A549 (cell line): ENCODE measurements at regions not wholly inside any gene's neighbourhood (a gene's known extent, or its start where the extent isn't known, plus 50 kb on each side); places are given as distances from the start of the nearest gene placed in this dataset.

Source experiments
- ATAC-seq, 2 experiments: fragments of 200-7000 bp in 1 of 2; fragments of >200 bp in 1 of 2; cut with Nextera tagmentation in 1 of 2; cut with Tn5 transposase in 1 of 2; 3 replicates each; pipeline versions ENCODE4 v1.8.0 to v1.9.1; 2018 to 2020; ENCODE audit warnings: mild to moderate bottlenecking in 1 of 2, moderate library complexity in 1 of 2
- CTCF ChIA-PET: fragments of 300-600 bp; sonication (Branson Sonifier 250); formaldehyde crosslinking; extraction: SDS; loops from one replicate; lab custom pipeline; 2021; ENCODE audit warnings: antibody characterized with exemption, inconsistent platforms; lab: Yijun Ruan, JAX
- POLR2A ChIA-PET: fragments of 350-600 bp; formaldehyde crosslinking; extraction: SDS; loops from one replicate; lab custom pipeline; 2021; ENCODE audit warnings: antibody characterized with exemption, inconsistent platforms; lab: Yijun Ruan, JAX
- DNase-seq, 2 experiments: peaks; one replicate each; pipeline versions ENCODE4 v3.0.0 to v3.0.0-alpha.2; 2011 to 2016; ENCODE audit warnings: low read depth in 1 of 2, low spot score in 1 of 2
- FAIRE-seq: peaks from 2 replicates; lab custom pipeline; 2011; peaks lifted over from hg19 to GRCh38; lab: Jason Lieb, UNC
- H3K27ac ChIP-seq, 2 experiments: fragments of >200 bp; sonication (Bioruptor Twin); formaldehyde crosslinking; 3 replicates each; pipeline ENCODE4 v1.5.1; 2016 to 2017
- H3K4me1 ChIP-seq: fragments of >200 bp; sonication (Bioruptor Twin); formaldehyde crosslinking; 3 replicates; pipeline ENCODE4 v1.6.1; 2016
- H3K4me2 ChIP-seq: fragments of >200 bp; sonication (Bioruptor Twin); formaldehyde crosslinking; 3 replicates; pipeline ENCODE4 v1.6.1; 2016
- H3K4me3 ChIP-seq: fragments of >200 bp; sonication (Bioruptor Twin); formaldehyde crosslinking; 3 replicates; pipeline ENCODE4 v1.5.1; 2016
- H3K9me3 ChIP-seq: fragments of >200 bp; sonication (Bioruptor Twin); formaldehyde crosslinking; 3 replicates; pipeline ENCODE4 v1.6.1; 2016
- ATOH8 ChIP-seq: fragments of 250-450 bp; sonication (Bioruptor Pico); IDR thresholded peaks from 2 replicates; pipeline ENCODE4 v1.5.0; 2020; ENCODE audit warnings: low read depth, mild to moderate bottlenecking, moderate library complexity
- CBX2 ChIP-seq: fragments of 200-600 bp; sonication (generic); IDR thresholded peaks from 2 replicates; pipeline ENCODE4 v1.6.1; 2016; ENCODE audit warnings: low read depth, mild to moderate bottlenecking, borderline replicate concordance
- ELK1 ChIP-seq: fragments of 150-350 bp; IDR thresholded peaks from 2 replicates; pipeline ENCODE4 v1.6.1; 2014; ENCODE audit warnings: low read depth, mild to moderate bottlenecking, low read length
- FOSL2 ChIP-seq, 2 experiments: fragments of 450-650 bp in 1 of 2; fragments of >200 bp in 1 of 2; sonication (Bioruptor Twin) in 1 of 2; formaldehyde crosslinking; IDR thresholded peaks; 2 replicates each; pipeline versions ENCODE4 v1.5.0 to v1.6.1; 2016 to 2020; ENCODE audit warnings: mild to moderate bottlenecking in 1 of 2, moderate library complexity in 1 of 2
- FOXS1 ChIP-seq: fragments of 250-450 bp; sonication (Bioruptor Pico); IDR thresholded peaks from 2 replicates; pipeline ENCODE4 v1.5.0; 2020; ENCODE audit warnings: mild to moderate bottlenecking, moderate library complexity
- GATA3 ChIP-seq: IDR thresholded peaks from 2 replicates; pipeline ENCODE4 v1.6.1; 2012; ENCODE audit warnings: borderline replicate concordance
- HEYL ChIP-seq: fragments of 250-450 bp; sonication (Bioruptor Pico); IDR thresholded peaks from 2 replicates; pipeline ENCODE4 v1.8.0; 2021; ENCODE audit warnings: mild to moderate bottlenecking, moderate library complexity
- HMGXB4 ChIP-seq: fragments of 250-450 bp; sonication (Bioruptor Pico); IDR thresholded peaks from 2 replicates; pipeline ENCODE4 v1.5.0; 2021; ENCODE audit warnings: mild to moderate bottlenecking, moderate library complexity, borderline replicate concordance
- HOXA7 ChIP-seq: fragments of 250-450 bp; sonication (Bioruptor Pico); IDR thresholded peaks from 2 replicates; pipeline ENCODE4 v1.5.0; 2020; ENCODE audit warnings: mild to moderate bottlenecking, moderate library complexity
- HOXB13 ChIP-seq: fragments of 250-450 bp; sonication (Bioruptor Pico); IDR thresholded peaks from 2 replicates; pipeline ENCODE4 v1.5.0; 2020; ENCODE audit warnings: low read depth, mild to moderate bottlenecking, moderate library complexity
- JUNB ChIP-seq: fragments of >200 bp; sonication (Bioruptor Twin); formaldehyde crosslinking; IDR thresholded peaks from 2 replicates; pipeline ENCODE4 v1.6.1; 2016
- KDM1A ChIP-seq: fragments of 200-600 bp; sonication (generic); IDR thresholded peaks from 2 replicates; pipeline ENCODE4 v1.6.1; 2016; ENCODE audit warnings: low read depth, mild to moderate bottlenecking
- MAZ ChIP-seq: fragments of 150-350 bp; IDR thresholded peaks from 2 replicates; pipeline ENCODE4 v1.6.1; 2014; ENCODE audit warnings: antibody characterized with exemption, low read depth, low read length, borderline replicate concordance
- NR3C1 ChIP-seq: fragments of >200 bp; sonication (Bioruptor Twin); formaldehyde crosslinking; IDR thresholded peaks from 3 replicates; pipeline ENCODE4 v1.6.1; 2017
- PBX3 ChIP-seq: IDR thresholded peaks from 2 replicates; pipeline ENCODE4 v1.6.1; 2012
- PHF8 ChIP-seq: fragments of 200-600 bp; sonication (generic); IDR thresholded peaks from 2 replicates; pipeline ENCODE4 v1.6.1; 2016; ENCODE audit warnings: low read depth, mild to moderate bottlenecking, antibody characterized with exemption, moderate library complexity, borderline replicate concordance
- RAD21 ChIP-seq, 2 experiments: fragments of >200 bp in 1 of 2; sonication (Bioruptor Twin) in 1 of 2; formaldehyde crosslinking in 1 of 2; IDR thresholded peaks in 1 of 2; conservative IDR thresholded peaks in 1 of 2; 2 replicates in 1 of 2; 3 replicates in 1 of 2; pipeline ENCODE4 v1.6.1; 2012 to 2018; ENCODE audit warnings: inconsistent platforms in 1 of 2
- RCOR1 ChIP-seq: fragments of 150-350 bp; IDR thresholded peaks from 2 replicates; pipeline ENCODE4 v1.6.1; 2014; ENCODE audit warnings: antibody characterized with exemption, low read length, low read depth
- RFX5 ChIP-seq: fragments of 450-650 bp; IDR thresholded peaks from 2 replicates; pipeline ENCODE4 v1.7.1; 2014; ENCODE audit warnings: antibody characterized with exemption, mild to moderate bottlenecking, moderate library complexity
- ZC3H11A ChIP-seq: fragments of 450-650 bp; IDR thresholded peaks from 2 replicates; pipeline ENCODE4 v1.6.1; 2014; ENCODE audit warnings: antibody characterized with exemption, mild to moderate bottlenecking
- ZSCAN20 ChIP-seq: fragments of 250-450 bp; sonication (Bioruptor Pico); IDR thresholded peaks from 2 replicates; pipeline ENCODE4 v1.8.0; 2022; ENCODE audit warnings: mild to moderate bottlenecking, moderate library complexity
- WGBS: methylation state at CpG from one replicate; pipeline ENCODE4 v1.1.6; 2017; ENCODE audit errors: missing lambda C conversion rate; 5-methylcytosine and 5-hydroxymethylcytosine counted together

- DNase-seq (no peak), ATAC-seq (no peak), FAIRE-seq (no peak)
- CTCF ChIA-PET, result no interaction called here
- Histone ChIP-seq H3K4me3 (no peak overlapping the region), H3K4me2 (no peak overlapping the region), H3K4me1 (no peaks in the 10 kb centered on the region), H3K27ac (no peak overlapping the region), H3K9me3 (no peaks in the 10 kb centered on the region)
- WGBS, result 70% methylated on average over 3 of the region's 3 CpGs
- TF ChIP-seq ELK1 (no peak), RAD21 (conservative IDR thresholded peaks at IDR 0.05 in 1 of 2, IDR thresholded peaks at IDR 0.05 in 1 of 2) (no peak), FOSL2 (IDR thresholded peaks at IDR 0.05) (no peak), FOSL2 (CRISPR knock-in tag; IDR thresholded peaks at IDR 0.05) (no peak), KDM1A (no peak), ZC3H11A (no peak), JUNB (no peak)
- POLR2A ChIA-PET, result no interaction called here
These were observed 224.5 kb downstream of the TEX13C start for GRCh38 chrX:125544031-125544660.

GRCh38 chrX:125544856-125545255 lies 225.2 kb downstream of the TEX13C start:
- DNase-seq (no peak), FAIRE-seq (no peak)
- CTCF ChIA-PET, result interaction anchor here (0.6 kb wide), 1 partner anchor 96 kb away, joined by 3 read pairs; no protein-coding TSS in a partner anchor

More at GRCh38 chrX:125544856-125545255, 225.2 kb downstream of the TEX13C start:
- Histone ChIP-seq H3K4me1 (no peaks in the 10 kb centered on the region), H3K4me3 (no peak overlapping the region), H3K4me2 (no peak overlapping the region), H3K9me3 (no peaks in the 10 kb centered on the region)
- 0% methylated on average over 2 of the region's 2 CpGs for WGBS
- TF ChIP-seq HOXA7, result no peak
- no peak for TF ChIP-seq PBX3
- no peak for TF ChIP-seq ATOH8 (CRISPR knock-in tag)
- no peak for TF ChIP-seq FOSL2 (IDR thresholded peaks at IDR 0.05)
- TF ChIP-seq FOSL2 (CRISPR knock-in tag; IDR thresholded peaks at IDR 0.05), result no peak
- no peak for TF ChIP-seq ZSCAN20 (CRISPR knock-in tag)
- no peak for TF ChIP-seq CBX2
- no peak for TF ChIP-seq RFX5
- TF ChIP-seq ZC3H11A, result no peak
- no peak for TF ChIP-seq PHF8
- TF ChIP-seq FOXS1 (CRISPR knock-in tag), result no peak
- no peak for TF ChIP-seq MAZ
- TF ChIP-seq GATA3, result no peak
- no peak for TF ChIP-seq RAD21 (conservative IDR thresholded peaks at IDR 0.05 in 1 of 2, IDR thresholded peaks at IDR 0.05 in 1 of 2)
- TF ChIP-seq RCOR1, result no peak
- no peak for TF ChIP-seq HOXB13 (CRISPR knock-in tag)
- no peak for TF ChIP-seq NR3C1
- no peak for TF ChIP-seq HMGXB4 (CRISPR knock-in tag)
- TF ChIP-seq HEYL (CRISPR knock-in tag), result no peak
- TF ChIP-seq JUNB, result no peak
- TF ChIP-seq, all 56 proteins: peak for 0
- H3K27ac ChIP-seq, result no peak overlapping the region
- POLR2A ChIA-PET, result no interaction called here
- ATAC-seq, result no peak
